T-helper 17 cell (primary cell): ENCODE measurements at regions not wholly inside any gene's neighbourhood (a gene's known extent, or its start where the extent isn't known, plus 50 kb on each side); places are given as distances from the start of the nearest gene placed in this dataset.

Experiments used
- ATAC-seq: fragments of 150-1000 bp; cut with Tn5 transposase; 2 replicates; pipeline ENCODE4 v1.10.0; 2021; ENCODE audit warnings: mild to moderate bottlenecking, moderate library complexity
- DNase-seq, 3 donors: peaks; one replicate each; pipeline versions ENCODE4 v3.0.0 to v3.0.0-alpha.2; 2020 to 2021
- H3K9me3 ChIP-seq: one replicate; pipeline ENCODE4 v1.7.0; 2013; ENCODE audit warnings: low read length, mild to moderate bottlenecking; ENCODE audit not compliant: control insufficient read depth, poor library complexity, severe bottlenecking
- H3K27ac Mint-ChIP-seq: one replicate; pipeline ENCODE4 v1.8.0; 2022; ENCODE audit warnings: mild to moderate bottlenecking, moderate library complexity, mixed read lengths
- H3K27me3 Mint-ChIP-seq: one replicate; pipeline ENCODE4 v1.8.0; 2022; ENCODE audit warnings: mixed read lengths
- H3K36me3 Mint-ChIP-seq: one replicate; pipeline ENCODE4 v1.8.0; 2022; ENCODE audit warnings: low read depth, mixed read lengths
- H3K4me1 Mint-ChIP-seq: one replicate; pipeline ENCODE4 v1.8.0; 2022; ENCODE audit warnings: mild to moderate bottlenecking, mixed read lengths
- H3K4me3 Mint-ChIP-seq: one replicate; pipeline ENCODE4 v1.8.0; 2022; ENCODE audit warnings: mild to moderate bottlenecking, moderate library complexity, mixed read lengths

DNA sequence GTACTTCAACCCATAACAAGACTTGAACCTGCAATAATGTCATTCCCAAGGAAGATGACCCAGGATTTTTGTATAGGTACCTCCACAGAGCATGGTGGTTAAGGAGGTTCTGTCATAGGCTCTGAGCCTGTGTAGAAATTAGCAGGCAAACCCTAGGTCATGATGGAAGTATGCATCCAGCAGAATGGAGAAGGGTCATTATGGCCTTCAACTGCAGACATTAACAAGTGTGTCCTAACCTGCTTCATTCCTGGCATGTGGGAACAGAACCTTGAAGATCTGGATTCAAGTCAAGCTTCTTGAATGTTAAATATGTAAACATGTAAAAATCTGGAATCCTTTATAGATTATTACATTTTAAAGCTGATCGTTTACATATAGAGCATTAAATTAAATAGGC is 116.2 kb upstream of the SLC38A4 start:
- no peak for DNase-seq
- no peak for ATAC-seq
- H3K9me3 ChIP-seq: no peaks in the 10 kb centered on the region
- peaks cover 13% of the 10 kb centered on the region for H3K27me3 Mint-ChIP-seq
- H3K4me3 Mint-ChIP-seq: no peak overlapping the region
- H3K27ac Mint-ChIP-seq: no peak overlapping the region
- H3K36me3 Mint-ChIP-seq: no peaks in the 10 kb centered on the region
- peaks cover 4% of the 10 kb centered on the region for H3K4me1 Mint-ChIP-seq

DNA sequence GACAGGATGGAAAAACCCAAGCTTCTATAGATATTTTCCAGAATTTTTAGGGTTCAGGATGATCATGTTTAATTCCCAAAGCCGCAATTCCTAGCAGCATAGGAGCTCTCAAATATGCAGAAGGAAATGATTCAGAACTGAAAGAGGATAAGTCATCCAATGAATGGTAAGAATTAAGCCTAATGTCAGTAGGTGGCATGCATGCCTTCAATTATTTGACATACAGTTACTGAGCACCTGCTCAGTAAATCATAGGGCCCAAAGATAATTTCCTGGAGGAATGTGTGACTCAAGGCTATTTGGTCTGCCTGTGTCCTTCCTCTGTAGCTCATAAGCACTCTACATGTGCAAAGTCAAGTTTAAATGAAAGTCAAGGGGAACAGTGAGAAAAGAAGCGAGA is 116.8 kb upstream of the SLC38A4 start:
- no peak for ATAC-seq
- Mint-ChIP-seq H3K27ac (no peak overlapping the region), H3K27me3 (peaks cover 11% of the 10 kb centered on the region)

DNA sequence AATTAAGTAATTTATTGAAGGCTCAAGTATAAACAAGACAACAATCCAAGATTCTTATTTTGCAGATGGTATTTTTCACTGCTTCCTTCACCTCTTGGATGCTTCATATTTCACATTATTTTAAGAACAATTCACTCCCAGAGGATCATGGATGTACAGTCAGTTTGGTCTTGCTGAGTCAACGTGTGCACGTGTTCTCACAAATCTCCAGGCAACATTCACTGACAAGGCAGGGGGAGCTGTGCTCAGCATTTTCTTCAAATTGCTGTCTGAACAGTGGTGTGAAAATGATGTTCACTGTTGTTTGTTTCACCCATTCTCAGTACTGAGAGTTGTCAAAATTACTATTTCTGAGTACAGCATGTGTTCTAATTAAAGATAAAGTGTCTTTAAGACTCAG is 118.3 kb upstream of the SLC38A4 start:
- ATAC-seq (no peak), DNase-seq (no peak)
- Mint-ChIP-seq H3K4me3 (no peak overlapping the region), H3K4me1 (peaks cover 2% of the 10 kb centered on the region), H3K36me3 (no peaks in the 10 kb centered on the region), H3K27ac (no peak overlapping the region), H3K27me3 (no peaks in the 10 kb centered on the region)
- H3K9me3 ChIP-seq: no peaks in the 10 kb centered on the region

More for the DNA sequence above, 116.8 kb upstream of the SLC38A4 start:
- Mint-ChIP-seq H3K4me1 (peaks cover 4% of the 10 kb centered on the region), H3K4me3 (no peak overlapping the region), H3K36me3 (no peaks in the 10 kb centered on the region)
- DNase-seq: no peak
- no peaks in the 10 kb centered on the region for H3K9me3 ChIP-seq

DNA sequence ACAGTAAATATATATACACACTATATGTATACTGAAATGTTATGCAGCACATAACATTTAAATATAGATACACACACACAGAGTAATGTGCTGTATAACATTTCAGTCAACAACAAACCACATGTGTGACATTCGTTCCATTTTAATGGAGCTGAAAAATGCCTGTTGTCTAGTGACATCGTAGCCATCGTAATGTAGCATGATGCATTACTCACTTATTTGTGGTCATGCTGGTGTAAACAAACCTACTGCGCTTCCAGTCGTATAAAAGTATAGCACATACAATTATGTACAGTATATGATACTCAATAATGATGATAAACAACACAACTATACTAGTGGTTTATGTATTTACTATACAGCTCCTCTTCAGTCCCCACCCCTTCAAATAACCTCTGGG is 119.0 kb upstream of the SLC38A4 start:
- H3K4me1 Mint-ChIP-seq: peaks cover 2% of the 10 kb centered on the region
- no peaks in the 10 kb centered on the region for H3K9me3 ChIP-seq
- no peak overlapping the region for H3K27ac Mint-ChIP-seq
- DNase-seq: no peak
- no peak for ATAC-seq
- H3K27me3 Mint-ChIP-seq: no peaks in the 10 kb centered on the region
- no peaks in the 10 kb centered on the region for H3K36me3 Mint-ChIP-seq
- H3K4me3 Mint-ChIP-seq: no peak overlapping the region

DNA sequence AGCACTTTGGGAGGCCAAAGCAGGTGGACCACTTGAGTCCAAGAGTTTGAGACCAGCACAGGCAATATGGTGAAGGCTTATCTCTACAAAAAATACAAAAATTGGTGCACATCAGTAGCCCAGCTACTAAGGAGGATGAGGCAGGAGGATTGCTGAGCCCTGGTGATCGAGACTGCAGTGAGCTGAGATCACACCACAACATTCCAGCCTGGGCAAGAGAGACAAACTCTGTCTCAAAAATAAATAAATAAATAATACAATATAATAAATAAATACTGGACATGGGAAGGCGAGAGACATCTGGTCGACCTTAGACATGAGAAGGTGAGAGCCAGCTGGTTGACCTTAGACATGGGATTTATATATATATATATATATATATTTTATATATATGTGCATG is 119.8 kb upstream of the SLC38A4 start:
- peaks cover 2% of the 10 kb centered on the region for H3K4me1 Mint-ChIP-seq
- no peak overlapping the region for H3K27ac Mint-ChIP-seq
- ATAC-seq (no peak), DNase-seq (no peak)
- no peaks in the 10 kb centered on the region for H3K27me3 Mint-ChIP-seq
- H3K9me3 ChIP-seq: no peaks in the 10 kb centered on the region
- no peaks in the 10 kb centered on the region for H3K36me3 Mint-ChIP-seq
- H3K4me3 Mint-ChIP-seq: no peak overlapping the region

DNA sequence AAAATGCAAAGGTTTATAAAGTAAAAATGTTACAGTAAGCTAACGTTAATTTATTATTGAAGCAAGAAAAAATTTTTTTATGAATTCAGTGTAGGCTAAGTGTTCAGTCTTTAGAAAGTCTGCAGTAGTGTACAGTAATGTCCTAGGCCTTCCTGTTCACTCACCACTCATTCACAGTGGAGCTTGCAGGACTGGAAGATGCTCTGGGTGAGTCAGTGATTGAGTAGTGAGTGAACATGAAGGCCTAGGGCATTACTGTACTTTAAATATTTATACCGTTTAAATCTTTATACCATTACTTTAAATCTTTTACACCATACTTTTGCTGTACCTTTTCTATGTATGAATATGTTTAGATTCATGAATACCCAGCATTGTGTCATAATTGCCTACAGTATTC is 120.3 kb upstream of the SLC38A4 start:
- no peak overlapping the region for H3K27ac Mint-ChIP-seq
- H3K4me1 Mint-ChIP-seq: peaks cover 2% of the 10 kb centered on the region
- H3K9me3 ChIP-seq: no peaks in the 10 kb centered on the region
- DNase-seq: no peak
- no peaks in the 10 kb centered on the region for H3K36me3 Mint-ChIP-seq
- ATAC-seq: no peak
- H3K4me3 Mint-ChIP-seq: no peak overlapping the region
- no peaks in the 10 kb centered on the region for H3K27me3 Mint-ChIP-seq

DNA sequence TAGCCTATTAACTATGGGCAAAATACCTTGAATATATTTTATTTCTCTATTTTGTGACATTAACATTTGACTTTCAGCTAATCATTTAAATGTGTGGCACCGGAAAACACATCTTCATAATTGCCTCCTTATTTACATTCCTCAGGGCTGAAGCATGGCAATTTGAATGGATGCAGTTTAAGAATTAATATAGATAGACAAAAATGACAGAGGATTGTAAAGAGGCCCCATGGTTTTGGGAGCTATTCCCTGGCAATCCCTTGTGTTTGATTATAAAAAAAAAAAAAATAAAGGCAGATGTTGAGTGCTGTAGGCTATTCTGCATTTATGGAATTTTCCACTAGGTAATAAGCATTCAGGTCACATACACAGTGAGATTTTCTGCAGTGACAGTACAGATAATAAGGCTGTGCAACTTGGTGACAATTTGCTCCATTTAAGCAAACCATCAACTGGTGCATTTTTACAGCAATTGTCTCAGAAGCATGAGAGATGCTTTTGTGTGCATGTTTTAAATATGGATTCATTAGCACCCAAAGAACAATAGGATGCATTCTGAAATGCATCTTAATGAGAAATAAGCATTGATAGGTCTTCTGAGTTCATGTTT is 123.2 kb upstream of the SLC38A4 start:
- no peaks in the 10 kb centered on the region for H3K4me1 Mint-ChIP-seq
- no peak overlapping the region for H3K4me3 Mint-ChIP-seq

GRCh38 chr12:46950094-46950493 is 124.3 kb upstream of the SLC38A4 start:
- Mint-ChIP-seq H3K27ac (no peak overlapping the region), H3K36me3 (no peaks in the 10 kb centered on the region), H3K27me3 (peaks cover 20% of the 10 kb centered on the region), H3K4me3 (no peak overlapping the region), H3K4me1 (no peaks in the 10 kb centered on the region)
- DNase-seq: no peak
- H3K9me3 ChIP-seq: no peaks in the 10 kb centered on the region
- no peak for ATAC-seq

More for the DNA sequence above, 123.2 kb upstream of the SLC38A4 start:
- Mint-ChIP-seq H3K27me3 (peaks cover 16% of the 10 kb centered on the region), H3K36me3 (no peaks in the 10 kb centered on the region), H3K27ac (no peak overlapping the region)
- DNase-seq (no peak), ATAC-seq (no peak)
- H3K9me3 ChIP-seq: no peaks in the 10 kb centered on the region

DNA sequence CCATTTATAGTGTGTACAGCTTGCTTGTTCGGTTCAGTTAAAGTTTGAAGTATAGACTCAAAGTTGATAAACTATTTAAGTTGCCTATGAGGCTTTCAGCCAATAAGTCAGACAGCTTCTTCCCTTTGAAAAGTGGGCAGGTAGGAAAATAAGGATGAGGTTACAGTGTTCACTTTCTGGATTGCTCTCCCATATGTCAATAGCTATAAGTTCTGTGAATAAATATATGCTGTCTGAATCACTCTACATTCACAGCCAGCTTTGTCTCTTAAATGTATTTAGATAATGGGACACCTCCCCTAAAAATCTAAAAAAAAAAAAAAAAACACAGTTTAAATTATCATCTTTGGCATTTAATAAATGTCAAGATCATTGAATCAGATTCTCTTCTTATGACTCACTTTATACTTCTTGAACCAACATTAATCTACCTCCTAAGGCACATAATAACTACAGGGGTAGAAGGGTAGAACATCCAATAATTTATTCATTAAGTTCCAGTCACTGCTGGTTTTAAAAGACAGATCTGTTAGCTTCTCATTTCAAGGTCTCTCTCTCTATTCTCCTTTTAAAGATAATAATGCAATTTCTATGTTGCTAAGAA is 126.4 kb upstream of the PCED1B start:
- no peak overlapping the region for H3K4me3 Mint-ChIP-seq
- no peaks in the 10 kb centered on the region for H3K4me1 Mint-ChIP-seq
- H3K27me3 Mint-ChIP-seq: peaks cover 40% of the 10 kb centered on the region
- DNase-seq (no peak), ATAC-seq (no peak)
- H3K27ac Mint-ChIP-seq: no peak overlapping the region
- no peaks in the 10 kb centered on the region for H3K9me3 ChIP-seq
- H3K36me3 Mint-ChIP-seq: no peaks in the 10 kb centered on the region

DNA sequence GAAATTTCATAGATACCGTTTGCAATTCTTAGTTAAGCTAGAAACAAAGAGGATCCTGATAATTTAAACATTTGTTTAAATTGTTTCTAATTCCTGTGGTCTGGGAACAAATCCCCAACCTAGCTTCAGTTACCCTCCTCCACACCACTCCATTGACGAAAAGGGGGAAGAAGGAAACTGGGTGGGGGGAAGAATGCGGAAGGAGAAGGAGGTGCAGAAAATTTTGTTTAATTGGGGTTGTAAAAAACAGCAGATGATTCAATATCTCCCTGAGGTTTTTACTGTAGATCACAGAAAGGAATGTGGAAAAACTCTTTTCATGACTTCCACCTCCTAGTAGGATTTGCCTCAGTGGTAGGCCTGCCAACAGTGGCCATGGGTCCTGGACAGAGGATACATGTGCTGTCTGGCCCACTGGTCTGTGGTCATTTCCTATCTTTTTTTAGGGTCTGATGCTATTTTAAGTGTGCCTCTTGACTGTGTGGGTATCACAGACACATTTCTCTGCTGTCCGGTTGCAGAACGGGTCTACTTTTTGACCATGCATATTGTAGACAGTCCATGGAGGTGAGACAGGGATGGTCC is 122.9 kb upstream of the PCED1B start:
- H3K4me1 Mint-ChIP-seq: no peaks in the 10 kb centered on the region
- peaks cover 57% of the 10 kb centered on the region for H3K27me3 Mint-ChIP-seq
- no peak overlapping the region for H3K27ac Mint-ChIP-seq
- DNase-seq (no peak), ATAC-seq (no peak)
- H3K4me3 Mint-ChIP-seq: no peak overlapping the region
- no peaks in the 10 kb centered on the region for H3K9me3 ChIP-seq
- H3K36me3 Mint-ChIP-seq: no peaks in the 10 kb centered on the region

DNA sequence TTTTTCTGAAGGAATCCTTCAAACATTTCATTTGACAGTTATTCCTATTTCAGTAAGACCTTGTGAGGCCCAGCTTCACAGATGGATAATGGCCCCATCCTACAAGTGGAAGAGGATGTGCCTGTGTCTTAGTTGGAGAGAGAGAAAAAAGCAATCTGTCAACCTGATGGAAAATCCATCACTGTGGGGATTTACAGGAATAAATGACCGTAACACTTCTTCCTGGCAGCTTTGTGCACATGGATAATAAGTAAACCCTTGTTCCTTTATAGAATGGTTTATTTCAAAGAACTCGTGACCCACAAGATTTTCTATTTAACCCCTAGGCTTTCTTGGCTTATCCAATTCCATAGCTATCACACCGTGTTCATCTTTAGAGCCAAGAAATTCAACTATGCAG is 121.4 kb upstream of the PCED1B start:
- Mint-ChIP-seq H3K4me3 (no peak overlapping the region), H3K27me3 (peaks cover 51% of the 10 kb centered on the region), H3K36me3 (no peaks in the 10 kb centered on the region), H3K27ac (no peak overlapping the region), H3K4me1 (no peaks in the 10 kb centered on the region)
- DNase-seq (no peak), ATAC-seq (no peak)
- no peaks in the 10 kb centered on the region for H3K9me3 ChIP-seq

DNA sequence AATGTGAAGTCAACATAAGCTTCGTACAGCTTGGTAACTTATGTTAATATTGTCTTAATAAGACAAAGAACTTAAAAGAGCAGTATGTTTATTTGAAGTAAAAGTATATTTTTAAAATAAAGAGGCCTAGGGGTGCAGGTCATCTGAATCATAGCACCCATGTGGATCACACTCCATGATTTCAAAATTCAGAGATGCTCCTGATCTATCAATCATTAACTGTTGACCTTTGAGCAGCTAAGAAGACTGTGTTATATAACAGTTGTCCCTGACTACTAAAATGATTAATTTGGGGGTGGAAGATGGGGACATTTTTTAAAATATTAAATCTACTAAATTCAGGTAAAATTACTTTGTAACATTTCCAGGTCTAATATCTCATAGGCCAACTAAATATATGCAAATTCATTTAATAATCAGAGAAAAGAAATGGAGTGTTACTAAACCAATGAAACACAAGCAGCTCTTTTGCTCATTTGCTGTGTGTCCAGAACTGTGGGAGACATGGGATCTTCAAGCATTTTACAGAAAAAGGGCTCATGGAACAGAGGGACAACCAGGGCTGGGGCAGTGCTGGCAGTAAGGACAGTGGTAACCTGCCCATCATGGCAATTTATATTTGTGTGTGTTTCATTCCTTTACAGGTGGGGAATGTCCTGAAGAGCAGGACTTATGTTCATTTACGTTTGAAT is 120.7 kb upstream of the PCED1B start:
- DNase-seq (no peak), ATAC-seq (no peak)
- H3K9me3 ChIP-seq: no peaks in the 10 kb centered on the region
- H3K27ac Mint-ChIP-seq: no peak overlapping the region
- no peaks in the 10 kb centered on the region for H3K36me3 Mint-ChIP-seq
- no peak overlapping the region for H3K4me3 Mint-ChIP-seq
- no peaks in the 10 kb centered on the region for H3K4me1 Mint-ChIP-seq
- peaks cover 44% of the 10 kb centered on the region for H3K27me3 Mint-ChIP-seq

DNA sequence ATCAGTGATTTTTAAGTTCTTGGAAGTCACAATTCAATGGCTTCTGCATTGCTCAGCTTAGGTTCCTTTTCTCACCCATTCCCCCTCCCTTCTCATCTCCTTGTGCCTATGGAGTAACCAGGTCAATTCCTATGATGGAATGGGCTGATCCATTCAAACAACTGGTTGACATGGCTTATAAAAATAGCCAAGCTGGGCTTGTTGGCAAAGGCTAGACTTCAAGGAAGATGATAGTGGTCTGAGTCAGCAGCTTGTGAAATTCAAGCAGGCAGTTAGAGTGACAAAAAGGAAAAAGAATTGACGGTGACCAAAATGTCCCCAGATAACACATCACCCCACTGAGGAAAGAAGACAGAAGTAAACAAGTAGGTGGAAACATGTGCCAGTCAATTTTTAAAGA is 119.9 kb upstream of the PCED1B start:
- ATAC-seq (no peak), DNase-seq (no peak)
- peaks cover 38% of the 10 kb centered on the region for H3K27me3 Mint-ChIP-seq
- no peaks in the 10 kb centered on the region for H3K4me1 Mint-ChIP-seq
- H3K36me3 Mint-ChIP-seq: no peaks in the 10 kb centered on the region
- no peak overlapping the region for H3K4me3 Mint-ChIP-seq
- no peak overlapping the region for H3K27ac Mint-ChIP-seq
- H3K9me3 ChIP-seq: no peaks in the 10 kb centered on the region
